GM12865 (cell line): ENCODE measurements at regions not wholly inside any gene's neighbourhood (a gene's known extent, or its start where the extent isn't known, plus 50 kb on each side); places are given as distances from the start of the nearest gene placed in this dataset.

Experiments used
- DNase-seq: peaks from one replicate; pipeline ENCODE4 v3.0.0; 2010; ENCODE audit warnings: low read depth
- H3K4me3 ChIP-seq: 2 replicates; pipeline ENCODE4 v1.5.1; 2011; ENCODE audit warnings: mild to moderate bottlenecking, low read depth, low read length, control low read depth
- CTCF ChIP-seq: IDR thresholded peaks from 2 replicates; pipeline ENCODE4 v1.5.1; 2011; ENCODE audit warnings: low read length, control low read depth, low read depth, inconsistent platforms; ENCODE audit not compliant: insufficient read depth; ENCODE audit errors: missing control alignments

GRCh38 chr17:6893382-6894205, 62.1 kb upstream of the TEKT1 start:
- TF ChIP-seq CTCF = no peak
- H3K4me3 ChIP-seq = no peak overlapping the region
- no peak for DNase-seq

DNA sequence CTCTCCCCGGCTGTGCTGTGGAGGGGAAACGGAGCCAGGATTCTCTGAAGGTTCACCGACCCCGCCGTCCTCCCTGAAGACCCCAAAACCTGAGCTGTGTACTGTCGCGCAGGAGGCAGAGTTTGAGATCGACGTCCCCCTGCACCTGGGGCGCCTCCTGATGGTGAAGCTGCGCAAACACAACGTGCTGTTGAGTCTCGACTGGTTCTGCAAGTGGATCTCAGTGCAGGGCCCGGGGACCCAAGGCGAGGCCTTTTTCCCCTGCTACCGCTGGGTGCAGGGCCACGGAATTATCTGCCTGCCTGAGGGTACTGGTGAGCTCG, 62.6 kb upstream of the TEKT1 start:
- DNase-seq = peak; percentile 47
- TF ChIP-seq CTCF = peak; percentile 55
- H3K4me3 ChIP-seq = no peak overlapping the region

- no peak for DNase-seq
- TF ChIP-seq CTCF = no peak
- no peak overlapping the region for H3K4me3 ChIP-seq
These were observed 69.6 kb upstream of the TEKT1 start for GRCh38 chr17:6901086-6901485.

- TF ChIP-seq CTCF = no peak
- no peak overlapping the region for H3K4me3 ChIP-seq
- DNase-seq = no peak
These were observed 71.9 kb upstream of the TEKT1 start for GRCh38 chr17:6903326-6903900.

- H3K4me3 ChIP-seq = no peak overlapping the region
- no peak for TF ChIP-seq CTCF
- no peak for DNase-seq
These were observed 77.3 kb upstream of the TEKT1 start for GRCh38 chr17:6908807-6909206.

GRCh38 chr17:6910987-6911603, 79.6 kb upstream of the TEKT1 start:
- peak; percentile 61 for TF ChIP-seq CTCF
- DNase-seq = peak; percentile 46
- H3K4me3 ChIP-seq = no peak overlapping the region
